IPS-18a (cell line): ENCODE measurements at regions not wholly inside any gene's neighbourhood (a gene's known extent, or its start where the extent isn't known, plus 50 kb on each side); places are given as distances from the start of the nearest gene placed in this dataset.

Source experiments
- H3K27ac ChIP-seq: one replicate; pipeline ENCODE4 v1.5.1; 2013; ENCODE audit warnings: low read length
- H3K27me3 ChIP-seq: one replicate; pipeline ENCODE4 v1.6.1; 2013; ENCODE audit warnings: mild to moderate bottlenecking, low read length; ENCODE audit not compliant: control insufficient read depth, insufficient read depth
- H3K36me3 ChIP-seq: one replicate; pipeline ENCODE4 v1.6.1; 2013; ENCODE audit warnings: low read depth, low read length; ENCODE audit not compliant: control insufficient read depth
- H3K4me1 ChIP-seq: one replicate; pipeline ENCODE4 v1.6.1; 2013; ENCODE audit warnings: low read depth, low read length; ENCODE audit not compliant: control insufficient read depth
- H3K4me3 ChIP-seq: one replicate; pipeline ENCODE4 v1.5.1; 2013; ENCODE audit warnings: low read length
- H3K9ac ChIP-seq: one replicate; pipeline ENCODE4 v1.6.1; 2013; ENCODE audit warnings: mild to moderate bottlenecking, low read length, moderate library complexity
- H3K9me3 ChIP-seq: one replicate; pipeline ENCODE4 v1.6.1; 2013; ENCODE audit warnings: low read depth, low read length; ENCODE audit not compliant: control insufficient read depth

DNA sequence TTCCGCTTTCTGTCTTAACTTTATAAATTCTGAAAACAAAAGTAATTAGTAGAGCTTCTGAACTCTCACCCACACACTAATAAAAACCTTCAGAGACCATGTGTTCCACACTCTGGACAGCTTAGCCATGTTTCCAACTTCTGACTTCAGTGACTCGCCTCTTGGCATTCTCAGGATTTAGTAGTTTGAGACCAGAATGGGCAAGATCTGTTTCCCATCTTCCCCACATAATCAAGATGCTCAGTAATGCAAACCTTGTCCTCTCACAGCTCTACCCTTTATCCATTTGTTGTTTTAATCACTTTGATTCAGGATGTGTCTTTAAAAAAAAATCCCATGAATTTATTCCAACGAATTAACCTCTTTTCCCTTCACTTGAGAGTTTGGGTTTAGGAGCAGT, 166.6 kb upstream of the SLC24A5 start:
- H3K9ac ChIP-seq = no peak overlapping the region
- no peaks in the 10 kb centered on the region for H3K36me3 ChIP-seq
- H3K4me3 ChIP-seq = no peak overlapping the region
- no peaks in the 10 kb centered on the region for H3K27me3 ChIP-seq
- no peak overlapping the region for H3K27ac ChIP-seq
- no peaks in the 10 kb centered on the region for H3K4me1 ChIP-seq
- no peaks in the 10 kb centered on the region for H3K9me3 ChIP-seq

DNA sequence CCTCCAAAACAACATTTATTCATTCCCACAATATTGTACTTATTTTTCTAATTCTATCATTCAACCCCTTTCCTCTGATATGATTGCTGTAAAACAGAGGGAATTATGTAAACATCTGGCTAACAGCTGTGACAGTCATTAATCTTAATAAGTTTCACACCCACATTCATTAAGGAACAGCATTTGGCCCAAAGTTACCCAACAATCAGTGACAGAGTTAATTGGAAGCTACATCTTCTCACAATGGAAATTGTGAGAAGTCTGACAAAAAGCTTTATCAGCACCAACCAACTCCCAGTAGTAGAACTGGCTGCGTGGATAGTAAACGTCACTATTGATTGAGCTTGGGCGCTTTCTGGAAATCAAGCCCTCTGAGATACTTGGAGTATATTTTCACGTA, 165.8 kb upstream of the SLC24A5 start:
- H3K36me3 ChIP-seq = no peaks in the 10 kb centered on the region
- no peaks in the 10 kb centered on the region for H3K4me1 ChIP-seq
- no peak overlapping the region for H3K27ac ChIP-seq
- no peaks in the 10 kb centered on the region for H3K27me3 ChIP-seq
- no peaks in the 10 kb centered on the region for H3K9me3 ChIP-seq
- H3K4me3 ChIP-seq = no peak overlapping the region
- H3K9ac ChIP-seq = no peak overlapping the region

DNA sequence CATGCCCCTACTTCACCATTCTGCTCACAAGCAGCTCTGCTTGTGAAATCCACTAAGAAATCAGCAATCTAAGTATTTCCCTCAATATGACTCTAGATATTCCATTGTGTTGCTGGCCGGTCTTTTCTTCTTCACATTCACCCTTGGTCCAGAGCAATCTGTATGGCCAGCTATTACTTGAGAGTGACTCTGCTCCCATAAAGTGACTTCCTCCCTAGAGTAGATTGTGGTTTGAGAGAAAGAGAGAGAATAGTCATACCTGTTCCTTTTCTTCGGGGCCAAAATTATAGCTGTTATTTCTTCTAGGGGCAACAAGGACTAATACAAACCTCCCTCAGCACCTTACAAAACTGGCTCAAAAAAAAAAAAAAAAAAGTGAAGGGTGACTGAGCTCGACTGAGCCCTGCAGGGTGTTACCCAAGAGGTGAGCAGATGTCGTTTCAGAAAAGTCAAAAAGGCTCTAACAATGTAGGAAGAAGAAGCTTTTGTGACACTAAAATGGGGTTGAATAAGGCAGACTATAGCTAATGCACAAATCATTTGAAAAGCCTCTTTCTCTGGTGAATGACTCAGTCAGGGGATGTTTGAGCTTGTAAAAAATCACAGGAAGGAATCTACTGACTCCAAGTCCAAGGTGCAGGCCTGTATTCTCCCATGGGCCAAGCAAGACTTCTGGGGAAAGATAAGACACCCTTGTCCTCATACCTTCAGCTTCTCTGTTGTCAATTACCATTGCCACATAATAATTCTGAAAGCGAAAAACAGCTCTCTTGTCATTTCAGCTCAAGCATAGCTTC, 161.0 kb upstream of the SLC24A5 start:
- Histone ChIP-seq H3K27me3 (no peaks in the 10 kb centered on the region), H3K27ac (no peak overlapping the region), H3K4me3 (no peak overlapping the region)

DNA sequence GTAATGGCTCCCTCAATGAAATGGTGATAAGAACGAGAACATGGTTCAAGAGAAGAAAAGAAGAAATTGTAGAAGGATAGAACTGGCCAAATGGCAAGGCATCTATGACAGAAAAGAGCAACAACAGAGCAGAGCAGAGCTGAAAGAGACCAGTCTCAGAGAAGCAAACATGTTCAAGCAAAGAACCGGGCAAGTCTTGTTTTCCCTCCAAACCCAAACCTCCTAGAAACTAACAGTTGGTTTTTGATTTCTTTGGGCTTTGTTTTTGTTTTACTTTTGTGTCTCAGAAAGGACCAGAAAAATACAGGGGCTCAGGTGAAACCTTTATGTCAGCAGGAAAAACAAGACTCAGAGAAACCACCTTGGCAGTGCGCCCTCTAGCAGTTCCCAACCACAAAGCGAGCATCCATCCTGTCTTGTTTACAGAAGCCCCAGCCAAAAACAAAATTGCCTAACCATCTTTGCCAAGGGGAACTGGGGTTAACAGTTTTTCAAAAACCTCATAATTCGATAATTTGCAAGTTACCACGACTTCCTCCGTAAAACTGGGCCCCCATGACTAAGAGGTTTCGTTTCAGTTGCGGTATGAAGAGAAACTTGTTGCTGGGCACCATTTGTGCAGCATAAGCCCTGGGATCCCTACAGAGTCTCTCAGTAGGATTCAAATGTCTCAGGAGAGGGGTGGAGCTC, 159.2 kb upstream of the SLC24A5 start:
- H3K9ac ChIP-seq = no peak overlapping the region

More for the DNA sequence above, 161.0 kb upstream of the SLC24A5 start:
- H3K9ac ChIP-seq = no peak overlapping the region
- no peaks in the 10 kb centered on the region for H3K4me1 ChIP-seq
- H3K9me3 ChIP-seq = no peaks in the 10 kb centered on the region
- no peaks in the 10 kb centered on the region for H3K36me3 ChIP-seq

DNA sequence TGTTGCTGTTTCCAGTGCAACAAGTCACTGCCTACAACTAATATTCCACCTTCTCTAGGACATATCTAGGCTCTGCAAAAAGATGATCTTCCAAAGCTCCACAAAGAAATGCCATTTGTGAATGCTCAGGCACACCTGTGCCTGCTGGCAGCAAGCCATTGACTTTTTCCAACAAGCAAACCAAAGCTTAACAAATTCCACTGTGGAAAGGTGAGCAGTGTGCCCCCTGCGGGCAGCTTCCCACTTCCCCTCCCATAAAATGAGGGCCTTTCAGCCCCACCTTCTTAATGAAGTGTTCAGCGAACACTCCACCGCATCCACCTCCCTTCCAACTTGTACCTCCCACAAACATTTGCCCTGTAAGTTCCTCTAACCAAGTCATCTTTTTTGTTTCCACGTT, 157.5 kb upstream of the SLC24A5 start:
- H3K27me3 ChIP-seq = no peaks in the 10 kb centered on the region
- H3K9me3 ChIP-seq = no peaks in the 10 kb centered on the region
- no peaks in the 10 kb centered on the region for H3K36me3 ChIP-seq
- H3K4me1 ChIP-seq = peaks cover 1% of the 10 kb centered on the region
- H3K9ac ChIP-seq = no peak overlapping the region
- H3K27ac ChIP-seq = no peak overlapping the region
- H3K4me3 ChIP-seq = no peak overlapping the region

More for the DNA sequence above, 159.2 kb upstream of the SLC24A5 start:
- Histone ChIP-seq H3K4me3 (no peak overlapping the region), H3K27ac (no peak overlapping the region), H3K36me3 (no peaks in the 10 kb centered on the region), H3K4me1 (no peaks in the 10 kb centered on the region), H3K9me3 (no peaks in the 10 kb centered on the region), H3K27me3 (no peaks in the 10 kb centered on the region)

DNA sequence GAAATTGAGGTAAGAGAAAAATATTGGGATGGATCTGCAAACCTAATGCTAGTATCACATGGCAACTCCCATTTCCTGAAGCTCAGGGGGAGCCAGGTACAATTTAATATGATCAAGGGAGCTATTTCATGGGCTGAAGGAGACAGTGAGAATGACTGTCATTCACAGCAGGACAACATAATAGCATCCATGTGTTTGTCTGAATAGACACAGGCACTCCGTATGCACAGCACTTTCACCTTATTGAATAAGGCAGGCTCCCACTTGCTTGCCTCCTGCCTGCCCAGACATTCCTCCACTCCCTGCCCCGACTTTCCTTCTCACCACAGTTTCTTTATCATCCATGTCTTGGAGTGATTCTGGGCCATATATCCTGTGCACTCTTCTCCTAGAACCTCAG, 156.6 kb upstream of the SLC24A5 start:
- H3K27ac ChIP-seq = no peak overlapping the region
- no peaks in the 10 kb centered on the region for H3K27me3 ChIP-seq
- H3K4me1 ChIP-seq = peaks cover 6% of the 10 kb centered on the region
- H3K4me3 ChIP-seq = no peak overlapping the region
- no peak overlapping the region for H3K9ac ChIP-seq
- no peaks in the 10 kb centered on the region for H3K36me3 ChIP-seq
- H3K9me3 ChIP-seq = no peaks in the 10 kb centered on the region

DNA sequence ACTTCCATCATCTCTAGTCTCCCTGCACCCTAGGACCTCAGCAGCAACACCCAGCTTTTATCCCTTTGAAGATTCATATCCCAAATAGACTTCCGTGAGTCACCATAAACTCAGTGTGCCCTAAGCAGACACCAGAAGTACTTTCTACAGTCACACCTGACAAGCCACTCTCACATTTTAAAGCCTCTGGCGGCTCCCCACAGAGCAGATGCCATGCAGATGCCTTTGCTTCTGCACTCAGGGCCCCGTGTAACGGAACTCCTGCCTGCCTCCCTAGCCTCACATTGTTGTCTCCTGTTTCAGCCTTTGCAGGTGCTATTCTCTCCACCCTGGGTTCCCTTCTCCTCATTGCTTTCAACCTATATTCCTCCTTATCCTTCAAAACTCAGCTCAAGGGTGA, 155.5 kb upstream of the SLC24A5 start:
- H3K27ac ChIP-seq = no peak overlapping the region
- no peak overlapping the region for H3K4me3 ChIP-seq
- H3K4me1 ChIP-seq = peaks cover 6% of the 10 kb centered on the region
- no peak overlapping the region for H3K9ac ChIP-seq
- H3K27me3 ChIP-seq = no peaks in the 10 kb centered on the region
- H3K36me3 ChIP-seq = no peaks in the 10 kb centered on the region
- no peaks in the 10 kb centered on the region for H3K9me3 ChIP-seq

DNA sequence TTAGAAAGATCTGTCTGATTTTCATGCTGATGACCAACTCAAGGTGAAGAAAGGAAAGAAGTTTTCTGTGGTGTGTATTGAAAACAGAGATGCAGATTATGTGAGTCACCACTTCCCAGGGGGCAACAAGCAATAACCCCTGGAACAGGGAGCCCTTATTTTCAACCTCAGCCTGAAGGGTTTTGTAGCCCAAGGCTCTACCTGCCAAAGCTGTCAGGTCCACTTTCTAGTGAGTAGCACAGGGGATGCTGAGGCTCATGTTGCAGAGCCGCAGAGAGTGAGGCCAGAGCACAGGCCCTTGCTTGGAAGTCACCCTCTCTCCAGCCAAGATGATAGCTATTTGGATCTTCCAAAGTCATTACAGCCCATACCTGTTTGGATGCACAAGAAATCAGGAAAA, 152.2 kb upstream of the SLC24A5 start:
- Histone ChIP-seq H3K27ac (no peak overlapping the region), H3K9me3 (no peaks in the 10 kb centered on the region), H3K4me3 (no peak overlapping the region), H3K27me3 (no peaks in the 10 kb centered on the region), H3K36me3 (no peaks in the 10 kb centered on the region), H3K4me1 (peaks cover 6% of the 10 kb centered on the region), H3K9ac (no peak overlapping the region)

DNA sequence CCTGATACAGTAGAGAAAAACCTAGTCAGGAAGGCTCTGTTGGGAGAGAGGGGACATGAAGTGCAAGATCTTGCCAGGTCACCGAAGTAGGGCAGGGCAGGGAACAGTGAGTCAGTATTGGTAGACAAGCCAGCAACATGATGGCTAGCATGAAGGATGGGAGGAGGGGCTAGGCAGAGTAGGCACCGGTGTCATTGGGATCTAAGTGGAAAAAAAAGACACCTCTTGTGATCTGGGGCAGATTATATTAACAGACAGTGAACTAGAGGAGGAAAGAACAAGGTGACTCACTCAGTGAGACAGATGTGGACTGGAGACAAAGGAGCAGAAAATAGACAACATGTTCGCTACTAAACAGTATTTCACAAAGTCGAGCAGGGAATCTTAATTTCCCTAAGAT, 149.2 kb upstream of the SLC24A5 start:
- H3K27me3 ChIP-seq = no peaks in the 10 kb centered on the region
- H3K9me3 ChIP-seq = no peaks in the 10 kb centered on the region
- peaks cover 6% of the 10 kb centered on the region for H3K4me1 ChIP-seq
- H3K4me3 ChIP-seq = no peak overlapping the region
- no peaks in the 10 kb centered on the region for H3K36me3 ChIP-seq
- no peak overlapping the region for H3K27ac ChIP-seq
- H3K9ac ChIP-seq = no peak overlapping the region

DNA sequence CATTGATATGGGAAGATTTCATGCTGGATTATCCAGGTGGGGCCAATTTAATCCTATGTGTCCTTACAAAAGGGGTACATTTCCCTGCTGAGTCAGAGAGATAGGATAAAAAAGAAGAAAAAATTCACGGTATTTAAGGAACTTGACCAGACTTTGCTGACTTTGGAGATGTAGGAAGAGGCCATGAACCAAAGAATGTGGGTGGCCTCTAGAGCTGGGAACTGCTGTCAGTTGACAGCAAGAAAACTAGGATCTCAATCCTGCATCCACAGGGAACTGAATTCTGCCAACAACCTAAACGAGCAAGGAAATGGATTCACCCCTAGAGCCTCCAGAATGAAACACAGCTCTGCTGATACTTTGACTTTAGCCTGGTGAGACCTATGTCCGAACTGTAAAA, 148.1 kb upstream of the SLC24A5 start:
- H3K9me3 ChIP-seq = no peaks in the 10 kb centered on the region
- H3K27ac ChIP-seq = no peak overlapping the region
- no peak overlapping the region for H3K4me3 ChIP-seq
- H3K27me3 ChIP-seq = no peaks in the 10 kb centered on the region
- no peaks in the 10 kb centered on the region for H3K36me3 ChIP-seq
- H3K9ac ChIP-seq = no peak overlapping the region
- H3K4me1 ChIP-seq = peaks cover 6% of the 10 kb centered on the region

DNA sequence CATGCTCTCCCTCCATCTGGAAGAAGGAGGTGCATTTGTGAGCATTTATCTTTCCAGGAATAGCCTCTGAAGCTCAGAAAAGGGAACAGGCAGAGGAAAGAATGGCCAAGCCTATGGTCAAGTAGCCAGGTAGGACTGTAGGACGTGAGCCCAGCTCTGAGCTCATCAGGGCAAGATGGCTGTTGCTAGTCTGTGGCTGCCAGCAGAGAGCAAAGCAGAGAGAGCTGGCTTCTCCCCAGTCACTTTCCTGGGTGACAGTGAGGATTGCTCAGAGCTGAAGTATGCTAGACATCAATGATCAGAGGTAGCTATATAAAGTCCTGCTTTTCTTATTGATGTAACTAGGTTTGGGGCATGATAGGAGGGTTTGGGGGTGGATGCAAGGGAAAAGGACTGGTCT, 146.1 kb upstream of the SLC24A5 start:
- Histone ChIP-seq H3K27me3 (no peaks in the 10 kb centered on the region), H3K9me3 (no peaks in the 10 kb centered on the region), H3K27ac (no peak overlapping the region), H3K36me3 (no peaks in the 10 kb centered on the region), H3K4me3 (no peak overlapping the region), H3K9ac (no peak overlapping the region), H3K4me1 (no peaks in the 10 kb centered on the region)

DNA sequence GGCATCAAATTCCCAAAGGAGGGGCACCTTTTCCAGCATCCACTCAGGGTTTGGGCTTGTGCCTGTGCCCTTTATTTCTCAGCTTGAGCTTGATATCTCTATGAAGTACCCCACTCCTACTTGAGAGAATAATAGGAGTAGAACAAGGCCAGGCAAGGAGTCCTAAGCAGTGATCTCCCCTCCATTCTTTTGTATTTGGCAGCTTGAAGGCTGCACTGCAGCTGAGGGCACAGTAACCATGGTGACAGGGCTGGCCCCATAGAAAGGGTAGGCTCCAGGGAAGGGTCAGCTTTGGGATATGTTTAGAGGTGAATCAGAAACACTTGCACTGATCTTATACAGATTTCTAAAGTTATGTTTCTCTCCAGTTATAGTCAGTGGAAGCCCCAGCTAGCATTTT, 145.4 kb upstream of the SLC24A5 start:
- no peak overlapping the region for H3K9ac ChIP-seq
- no peaks in the 10 kb centered on the region for H3K36me3 ChIP-seq
- H3K27ac ChIP-seq = no peak overlapping the region
- no peak overlapping the region for H3K4me3 ChIP-seq
- no peaks in the 10 kb centered on the region for H3K27me3 ChIP-seq
- H3K4me1 ChIP-seq = no peaks in the 10 kb centered on the region
- H3K9me3 ChIP-seq = no peaks in the 10 kb centered on the region
